Cardiac muscle cell (in vitro differentiated cells and primary cell): ENCODE measurements at regions not wholly inside any gene's neighbourhood (a gene's known extent, or its start where the extent isn't known, plus 50 kb on each side); places are given as distances from the start of the nearest gene placed in this dataset.
A peak's percentile ranks its signal among the peaks of the same experiment; 100 is the strongest.

Experiments
- DNase-seq, 2 donors: peaks; one replicate each; pipeline versions ENCODE4 v3.0.0 to v3.0.0-alpha.2; 2010 to 2017; ENCODE audit warnings: low read depth in 1 of 2, low spot score in 1 of 2
- H3K27ac ChIP-seq: fragments of 200-600 bp; sonication (generic); 2 replicates; pipeline ENCODE4 v1.5.1; 2016
- H3K27me3 ChIP-seq: fragments of 200-600 bp; sonication (generic); 2 replicates; pipeline ENCODE4 v1.6.0; 2016; ENCODE audit warnings: control low read depth
- H3K36me3 ChIP-seq: fragments of 200-600 bp; sonication (generic); 2 replicates; pipeline ENCODE4 v1.5.1; 2016; ENCODE audit warnings: control low read depth
- H3K4me1 ChIP-seq: fragments of 200-600 bp; sonication (generic); 2 replicates; pipeline ENCODE4 v1.8.1; 2017; ENCODE audit warnings: low read depth, mild to moderate bottlenecking, mixed run types
- H3K4me3 ChIP-seq: fragments of 200-600 bp; sonication (generic); 2 replicates; pipeline ENCODE4 v1.5.1; 2016; ENCODE audit warnings: mild to moderate bottlenecking
- H3K9me3 ChIP-seq: fragments of 200-600 bp; sonication (generic); 2 replicates; pipeline ENCODE4 v1.5.1; 2017; ENCODE audit warnings: low read depth, mild to moderate bottlenecking, control low read depth
- TF ChIP-seq, protein P1 (sequence below): IDR thresholded peaks from 2 replicates; pipeline ENCODE4 v1.5.1; 2012; ENCODE audit warnings: low read depth, mild to moderate bottlenecking, low read length

- no peak overlapping the region for H3K4me3 ChIP-seq
- H3K27ac ChIP-seq: no peak overlapping the region
- H3K4me1 ChIP-seq: no peaks in the 10 kb centered on the region
- TF ChIP-seq, protein P1, sequence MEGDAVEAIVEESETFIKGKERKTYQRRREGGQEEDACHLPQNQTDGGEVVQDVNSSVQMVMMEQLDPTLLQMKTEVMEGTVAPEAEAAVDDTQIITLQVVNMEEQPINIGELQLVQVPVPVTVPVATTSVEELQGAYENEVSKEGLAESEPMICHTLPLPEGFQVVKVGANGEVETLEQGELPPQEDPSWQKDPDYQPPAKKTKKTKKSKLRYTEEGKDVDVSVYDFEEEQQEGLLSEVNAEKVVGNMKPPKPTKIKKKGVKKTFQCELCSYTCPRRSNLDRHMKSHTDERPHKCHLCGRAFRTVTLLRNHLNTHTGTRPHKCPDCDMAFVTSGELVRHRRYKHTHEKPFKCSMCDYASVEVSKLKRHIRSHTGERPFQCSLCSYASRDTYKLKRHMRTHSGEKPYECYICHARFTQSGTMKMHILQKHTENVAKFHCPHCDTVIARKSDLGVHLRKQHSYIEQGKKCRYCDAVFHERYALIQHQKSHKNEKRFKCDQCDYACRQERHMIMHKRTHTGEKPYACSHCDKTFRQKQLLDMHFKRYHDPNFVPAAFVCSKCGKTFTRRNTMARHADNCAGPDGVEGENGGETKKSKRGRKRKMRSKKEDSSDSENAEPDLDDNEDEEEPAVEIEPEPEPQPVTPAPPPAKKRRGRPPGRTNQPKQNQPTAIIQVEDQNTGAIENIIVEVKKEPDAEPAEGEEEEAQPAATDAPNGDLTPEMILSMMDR: no peak
- no peak for DNase-seq
- peaks cover 3% of the 10 kb centered on the region for H3K27me3 ChIP-seq
- H3K36me3 ChIP-seq: no peaks in the 10 kb centered on the region
- H3K9me3 ChIP-seq: no peaks in the 10 kb centered on the region
Observed at GRCh38 chr3:10577486-10577885, 72.1 kb upstream of the ATP2B2 start.

DNA sequence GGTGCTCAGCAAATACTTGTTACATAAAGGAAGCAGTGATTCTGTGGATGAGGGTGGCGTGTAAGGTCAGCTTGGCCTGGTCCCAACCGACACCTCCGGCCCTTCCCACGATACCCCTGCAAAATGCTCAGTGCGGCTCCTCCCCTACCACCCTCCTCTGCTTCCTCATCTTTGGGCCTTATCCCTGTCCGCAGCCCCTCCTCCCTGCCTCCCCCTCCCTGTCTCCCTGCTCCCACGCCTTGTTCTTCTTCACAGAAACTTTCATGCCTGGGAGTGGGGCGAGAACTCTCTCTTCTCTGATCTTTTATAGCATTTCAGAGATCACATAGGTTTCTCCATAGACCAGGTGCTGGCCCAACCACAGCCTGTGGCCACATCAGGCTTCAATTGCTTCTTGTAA, 75.0 kb upstream of the ATP2B2 start:
- no peak overlapping the region for H3K4me3 ChIP-seq
- TF ChIP-seq, protein P1: no peak
- H3K9me3 ChIP-seq: no peaks in the 10 kb centered on the region
- no peaks in the 10 kb centered on the region for H3K36me3 ChIP-seq
- no peaks in the 10 kb centered on the region for H3K4me1 ChIP-seq
- H3K27me3 ChIP-seq: peaks cover 24% of the 10 kb centered on the region
- no peak overlapping the region for H3K27ac ChIP-seq
- DNase-seq: no peak

GRCh38 chr3:10581251-10581650, 75.9 kb upstream of the ATP2B2 start:
- H3K36me3 ChIP-seq: no peaks in the 10 kb centered on the region
- H3K27ac ChIP-seq: no peak overlapping the region
- H3K27me3 ChIP-seq: peaks cover 29% of the 10 kb centered on the region
- peak in 1 of 2 donors; percentile 21 for DNase-seq
- TF ChIP-seq, protein P1: no peak
- H3K4me1 ChIP-seq: no peaks in the 10 kb centered on the region
- H3K4me3 ChIP-seq: no peak overlapping the region
- H3K9me3 ChIP-seq: no peaks in the 10 kb centered on the region

GRCh38 chr3:10581716-10582115, 76.3 kb upstream of the ATP2B2 start:
- Histone ChIP-seq H3K4me1 (no peaks in the 10 kb centered on the region), H3K27ac (no peak overlapping the region)
- TF ChIP-seq, protein P1: no peak

GRCh38 chr3:10582733-10583132, 77.3 kb upstream of the ATP2B2 start:
- Histone ChIP-seq H3K4me1 (no peaks in the 10 kb centered on the region), H3K27me3 (peaks cover 36% of the 10 kb centered on the region), H3K9me3 (no peaks in the 10 kb centered on the region), H3K27ac (no peak overlapping the region), H3K36me3 (no peaks in the 10 kb centered on the region), H3K4me3 (no peak overlapping the region)
- TF ChIP-seq, protein P1: no peak
- DNase-seq: no peak

More at GRCh38 chr3:10581716-10582115, 76.3 kb upstream of the ATP2B2 start:
- Histone ChIP-seq H3K36me3 (no peaks in the 10 kb centered on the region), H3K27me3 (peaks cover 33% of the 10 kb centered on the region), H3K9me3 (no peaks in the 10 kb centered on the region), H3K4me3 (no peak overlapping the region)
- DNase-seq: no peak
